A549 (cell line): ENCODE measurements at regions not wholly inside any gene's neighbourhood (a gene's known extent, or its start where the extent isn't known, plus 50 kb on each side); places are given as distances from the start of the nearest gene placed in this dataset.

ENCODE experiments used
- ATAC-seq, 2 experiments: fragments of 200-7000 bp in 1 of 2; fragments of >200 bp in 1 of 2; cut with Nextera tagmentation in 1 of 2; cut with Tn5 transposase in 1 of 2; 3 replicates each; pipeline versions ENCODE4 v1.8.0 to v1.9.1; 2018 to 2020; ENCODE audit warnings: mild to moderate bottlenecking in 1 of 2, moderate library complexity in 1 of 2
- CTCF ChIA-PET: fragments of 300-600 bp; sonication (Branson Sonifier 250); formaldehyde crosslinking; extraction: SDS; loops from one replicate; lab custom pipeline; 2021; ENCODE audit warnings: antibody characterized with exemption, inconsistent platforms; lab: Yijun Ruan, JAX
- POLR2A ChIA-PET: fragments of 350-600 bp; formaldehyde crosslinking; extraction: SDS; loops from one replicate; lab custom pipeline; 2021; ENCODE audit warnings: antibody characterized with exemption, inconsistent platforms; lab: Yijun Ruan, JAX
- DNase-seq, 2 experiments: peaks; one replicate each; pipeline versions ENCODE4 v3.0.0 to v3.0.0-alpha.2; 2011 to 2016; ENCODE audit warnings: low read depth in 1 of 2, low spot score in 1 of 2
- FAIRE-seq: peaks from 2 replicates; lab custom pipeline; 2011; peaks lifted over from hg19 to GRCh38; lab: Jason Lieb, UNC
- H3K27ac ChIP-seq, 2 experiments: fragments of >200 bp; sonication (Bioruptor Twin); formaldehyde crosslinking; 3 replicates each; pipeline ENCODE4 v1.5.1; 2016 to 2017
- H3K4me1 ChIP-seq: fragments of >200 bp; sonication (Bioruptor Twin); formaldehyde crosslinking; 3 replicates; pipeline ENCODE4 v1.6.1; 2016
- H3K4me2 ChIP-seq: fragments of >200 bp; sonication (Bioruptor Twin); formaldehyde crosslinking; 3 replicates; pipeline ENCODE4 v1.6.1; 2016
- H3K4me3 ChIP-seq: fragments of >200 bp; sonication (Bioruptor Twin); formaldehyde crosslinking; 3 replicates; pipeline ENCODE4 v1.5.1; 2016
- H3K9me3 ChIP-seq: fragments of >200 bp; sonication (Bioruptor Twin); formaldehyde crosslinking; 3 replicates; pipeline ENCODE4 v1.6.1; 2016
- BHLHE40 ChIP-seq: IDR thresholded peaks from 2 replicates; pipeline ENCODE4 v1.6.1; 2012; ENCODE audit warnings: low read depth, low read length, inconsistent platforms
- CBX8 ChIP-seq: fragments of 200-600 bp; sonication (generic); IDR thresholded peaks from 2 replicates; pipeline ENCODE4 v1.6.1; 2016
- CHD2 ChIP-seq: fragments of 150-350 bp; IDR thresholded peaks from 2 replicates; pipeline ENCODE4 v1.6.1; 2014; ENCODE audit warnings: low read length; ENCODE audit not compliant: partially characterized antibody
- EHMT2 ChIP-seq: fragments of 200-600 bp; sonication (generic); IDR thresholded peaks from 2 replicates; pipeline ENCODE4 v1.6.1; 2016; ENCODE audit warnings: antibody characterized with exemption, low read depth, mild to moderate bottlenecking, moderate library complexity
- EP300 ChIP-seq, 2 experiments: fragments of >200 bp; sonication (Bioruptor Twin); formaldehyde crosslinking; IDR thresholded peaks; 2 replicates in 1 of 2; 3 replicates in 1 of 2; pipeline ENCODE4 v1.6.1; 2016 to 2017
- ESRRA ChIP-seq: fragments of 150-350 bp; IDR thresholded peaks from 2 replicates; pipeline ENCODE4 v1.6.1; 2014; ENCODE audit warnings: mild to moderate bottlenecking, low read length, borderline replicate concordance
- FOSB ChIP-seq: fragments of 250-450 bp; sonication (Bioruptor Pico); IDR thresholded peaks from 2 replicates; pipeline ENCODE4 v1.5.0; 2020; ENCODE audit warnings: mild to moderate bottlenecking, moderate library complexity
- FOSL2 ChIP-seq, 2 experiments: fragments of 450-650 bp in 1 of 2; fragments of >200 bp in 1 of 2; sonication (Bioruptor Twin) in 1 of 2; formaldehyde crosslinking; IDR thresholded peaks; 2 replicates each; pipeline versions ENCODE4 v1.5.0 to v1.6.1; 2016 to 2020; ENCODE audit warnings: mild to moderate bottlenecking in 1 of 2, moderate library complexity in 1 of 2
- GATA3 ChIP-seq: IDR thresholded peaks from 2 replicates; pipeline ENCODE4 v1.6.1; 2012; ENCODE audit warnings: borderline replicate concordance
- HDAC2 ChIP-seq: fragments of 200-600 bp; sonication (generic); IDR thresholded peaks from 2 replicates; pipeline ENCODE4 v1.6.1; 2016
- HOXA7 ChIP-seq: fragments of 250-450 bp; sonication (Bioruptor Pico); IDR thresholded peaks from 2 replicates; pipeline ENCODE4 v1.5.0; 2020; ENCODE audit warnings: mild to moderate bottlenecking, moderate library complexity
- NFE2L2 ChIP-seq: fragments of 150-350 bp; conservative IDR thresholded peaks from 2 replicates; pipeline ENCODE4 v1.6.1; 2014; ENCODE audit warnings: low read length
- TP53 ChIP-seq: fragments of 250-450 bp; sonication (Bioruptor Pico); IDR thresholded peaks from 2 replicates; pipeline ENCODE4 v1.5.0; 2021; ENCODE audit warnings: mild to moderate bottlenecking, moderate library complexity
- ZC3H11A ChIP-seq: fragments of 450-650 bp; IDR thresholded peaks from 2 replicates; pipeline ENCODE4 v1.6.1; 2014; ENCODE audit warnings: antibody characterized with exemption, mild to moderate bottlenecking
- ZSCAN20 ChIP-seq: fragments of 250-450 bp; sonication (Bioruptor Pico); IDR thresholded peaks from 2 replicates; pipeline ENCODE4 v1.8.0; 2022; ENCODE audit warnings: mild to moderate bottlenecking, moderate library complexity
- WGBS: methylation state at CpG from one replicate; pipeline ENCODE4 v1.1.6; 2017; ENCODE audit errors: missing lambda C conversion rate; 5-methylcytosine and 5-hydroxymethylcytosine counted together
- TF ChIP-seq, protein P1 (sequence below): fragments of 150-350 bp; IDR thresholded peaks from 2 replicates; pipeline ENCODE4 v1.6.1; 2014; ENCODE audit warnings: low read depth, mild to moderate bottlenecking, low read length
- TF ChIP-seq, protein P2 (sequence below): fragments of 450-650 bp; IDR thresholded peaks from 2 replicates; pipeline ENCODE4 v1.6.1; 2014; ENCODE audit warnings: antibody characterized with exemption
- TF ChIP-seq, protein P3 (sequence below): fragments of >200 bp; sonication (Bioruptor Twin); formaldehyde crosslinking; IDR thresholded peaks from 2 replicates; pipeline ENCODE4 v1.6.1; 2016
- TF ChIP-seq, protein P4 (sequence below): fragments of 200-600 bp; sonication (generic); IDR thresholded peaks from 2 replicates; pipeline ENCODE4 v1.6.1; 2016; ENCODE audit warnings: antibody characterized with exemption, mild to moderate bottlenecking, moderate library complexity
- TF ChIP-seq, protein P5 (sequence below): IDR thresholded peaks from 2 replicates; pipeline ENCODE4 v1.6.1; 2012

DNA sequence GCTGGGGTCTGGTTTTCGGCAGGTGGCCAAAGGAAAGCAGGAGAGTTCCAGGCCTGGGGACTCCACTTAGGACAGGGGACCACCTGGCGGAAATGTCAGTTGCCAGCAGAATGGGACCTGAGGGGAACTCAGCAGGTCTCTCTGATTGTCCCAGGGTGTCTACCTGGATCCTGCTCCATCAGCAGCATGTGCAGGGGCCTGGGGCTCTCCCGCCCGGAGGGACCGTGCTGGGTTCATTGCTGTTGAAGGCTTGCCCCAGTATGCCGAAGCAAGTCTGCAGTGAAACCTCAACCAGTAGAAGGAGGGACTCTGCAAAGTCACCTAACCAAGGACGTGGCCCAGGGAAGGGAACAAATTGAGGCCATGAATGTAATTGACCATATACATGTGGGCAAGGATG, 506.5 kb upstream of the MKI67 start (continued):
- TF ChIP-seq CHD2 (no peak), NFE2L2 (no peak)

DNA sequence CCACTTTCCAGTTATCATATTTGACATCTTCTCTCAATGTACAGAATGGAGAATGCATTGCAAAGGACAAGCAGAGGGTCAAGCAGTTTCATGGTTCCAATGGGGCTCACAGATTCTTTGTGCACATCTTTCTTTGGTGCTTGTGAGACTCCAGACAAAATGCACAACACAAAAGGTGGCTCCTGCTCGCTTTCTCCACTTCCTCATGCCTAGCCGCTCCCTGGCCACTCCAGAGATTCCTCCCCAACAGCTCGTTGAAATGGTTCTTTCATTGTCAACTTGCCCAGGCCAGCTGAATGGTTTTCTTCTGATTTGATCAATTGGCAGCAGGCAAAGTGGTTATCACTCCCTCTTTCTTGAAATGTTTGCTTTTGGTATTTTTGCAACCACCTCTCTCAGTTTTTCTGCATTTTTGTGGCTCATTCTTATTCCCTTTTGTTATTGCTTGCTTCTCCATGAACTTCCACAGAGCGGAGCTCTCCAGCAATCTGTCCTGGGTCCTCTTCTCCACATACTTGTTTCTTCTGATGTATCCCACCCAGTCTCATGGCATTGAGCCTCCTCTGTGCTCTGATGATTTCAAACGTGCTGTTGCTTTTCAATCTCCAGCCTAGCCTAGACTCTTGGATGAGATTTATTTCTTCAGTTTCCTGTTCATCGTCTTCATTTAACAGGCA, 507.8 kb upstream of the MKI67 start:
- no peak for ATAC-seq
- POLR2A ChIA-PET: no interaction called here
- Histone ChIP-seq H3K9me3 (0 out of 3 replicates have a peak, but pooled peaks cover 2% of the 10 kb centered on the region), H3K27ac (no peak overlapping the region), H3K4me3 (no peak overlapping the region), H3K4me2 (no peak overlapping the region), H3K4me1 (no peaks in the 10 kb centered on the region)
- CTCF ChIA-PET: no interaction called here
- TF ChIP-seq, protein P1, sequence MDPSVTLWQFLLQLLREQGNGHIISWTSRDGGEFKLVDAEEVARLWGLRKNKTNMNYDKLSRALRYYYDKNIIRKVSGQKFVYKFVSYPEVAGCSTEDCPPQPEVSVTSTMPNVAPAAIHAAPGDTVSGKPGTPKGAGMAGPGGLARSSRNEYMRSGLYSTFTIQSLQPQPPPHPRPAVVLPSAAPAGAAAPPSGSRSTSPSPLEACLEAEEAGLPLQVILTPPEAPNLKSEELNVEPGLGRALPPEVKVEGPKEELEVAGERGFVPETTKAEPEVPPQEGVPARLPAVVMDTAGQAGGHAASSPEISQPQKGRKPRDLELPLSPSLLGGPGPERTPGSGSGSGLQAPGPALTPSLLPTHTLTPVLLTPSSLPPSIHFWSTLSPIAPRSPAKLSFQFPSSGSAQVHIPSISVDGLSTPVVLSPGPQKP: no peak
- WGBS: 8% methylated on average over 6 of the region's 6 CpGs
- no peak for FAIRE-seq
- DNase-seq: no peak

DNA sequence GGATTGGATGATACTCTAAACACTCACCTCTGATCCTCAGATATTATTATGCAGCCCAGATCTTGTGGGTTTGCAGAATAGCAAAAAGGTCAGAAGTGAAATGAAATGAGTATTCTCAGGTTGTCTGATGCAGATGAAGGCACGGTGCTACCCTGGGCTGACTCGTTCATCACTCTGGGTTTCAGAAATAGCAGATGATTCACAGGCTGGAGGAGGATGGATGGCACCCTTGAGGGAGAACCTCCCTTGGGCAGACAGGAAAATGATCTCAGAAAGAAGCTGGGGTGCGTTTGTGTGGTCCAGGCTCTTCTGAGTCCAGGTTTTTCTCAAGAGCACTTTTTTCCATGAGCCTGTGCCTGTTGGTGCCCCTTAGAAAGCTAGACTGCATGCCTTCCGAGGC, 515.8 kb upstream of the MKI67 start:
- CTCF ChIA-PET: no interaction called here
- no peak for FAIRE-seq
- Histone ChIP-seq H3K27ac (no peak overlapping the region), H3K4me1 (no peaks in the 10 kb centered on the region), H3K4me3 (no peak overlapping the region)
- no peak for ATAC-seq
- WGBS: 0% methylated on average over 4 of the region's 4 CpGs
- TF ChIP-seq HDAC2 (no peak), FOSB (CRISPR knock-in tag) (no peak), BHLHE40 (no peak), ZSCAN20 (no peak), TP53 (no peak), HOXA7 (CRISPR knock-in tag) (no peak), GATA3 (no peak), NFE2L2 (no peak), EP300 (IDR thresholded peaks at IDR 0.05) (no peak)
- TF ChIP-seq, protein P2, sequence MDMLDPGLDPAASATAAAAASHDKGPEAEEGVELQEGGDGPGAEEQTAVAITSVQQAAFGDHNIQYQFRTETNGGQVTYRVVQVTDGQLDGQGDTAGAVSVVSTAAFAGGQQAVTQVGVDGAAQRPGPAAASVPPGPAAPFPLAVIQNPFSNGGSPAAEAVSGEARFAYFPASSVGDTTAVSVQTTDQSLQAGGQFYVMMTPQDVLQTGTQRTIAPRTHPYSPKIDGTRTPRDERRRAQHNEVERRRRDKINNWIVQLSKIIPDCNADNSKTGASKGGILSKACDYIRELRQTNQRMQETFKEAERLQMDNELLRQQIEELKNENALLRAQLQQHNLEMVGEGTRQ: no peak
- TF ChIP-seq, protein P3, sequence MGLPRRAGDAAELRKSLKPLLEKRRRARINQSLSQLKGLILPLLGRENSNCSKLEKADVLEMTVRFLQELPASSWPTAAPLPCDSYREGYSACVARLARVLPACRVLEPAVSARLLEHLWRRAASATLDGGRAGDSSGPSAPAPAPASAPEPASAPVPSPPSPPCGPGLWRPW: no peak
- TF ChIP-seq, all 56 proteins: peak for 0
- Histone ChIP-seq H3K9me3 (0 out of 3 replicates have a peak, but pooled peaks cover 2% of the 10 kb centered on the region), H3K4me2 (no peak overlapping the region)
- POLR2A ChIA-PET: no interaction called here
- no peak for DNase-seq

DNA sequence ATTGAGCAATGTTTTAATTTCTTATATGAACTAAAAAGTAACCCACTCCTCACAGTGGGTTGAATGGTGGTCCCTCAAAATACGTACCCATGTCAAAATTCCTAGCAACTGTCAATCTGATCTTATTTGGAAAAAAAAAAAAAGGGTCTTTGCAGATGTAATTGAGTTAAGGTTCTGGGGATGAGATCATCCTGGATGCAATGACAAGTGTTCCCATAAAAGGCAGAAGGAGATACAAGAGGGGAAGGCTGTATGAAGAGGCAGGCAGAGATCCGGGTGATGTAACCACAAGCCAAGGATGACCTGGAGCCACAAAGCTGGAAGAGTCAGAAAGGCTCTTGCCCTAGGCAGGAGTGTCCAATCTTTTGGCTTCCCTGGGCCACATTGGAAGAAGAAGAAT, 516.3 kb upstream of the MKI67 start:
- Histone ChIP-seq H3K4me1 (no peaks in the 10 kb centered on the region), H3K9me3 (0 out of 3 replicates have a peak, but pooled peaks cover 2% of the 10 kb centered on the region), H3K27ac (no peak overlapping the region), H3K4me2 (no peak overlapping the region), H3K4me3 (no peak overlapping the region)
- 2% methylated on average over 2 of the region's 2 CpGs for WGBS
- ATAC-seq (no peak), FAIRE-seq (no peak), DNase-seq (no peak)
- ChIA-PET CTCF (no interaction called here), POLR2A (no interaction called here)
- no peak for TF ChIP-seq ZC3H11A

DNA sequence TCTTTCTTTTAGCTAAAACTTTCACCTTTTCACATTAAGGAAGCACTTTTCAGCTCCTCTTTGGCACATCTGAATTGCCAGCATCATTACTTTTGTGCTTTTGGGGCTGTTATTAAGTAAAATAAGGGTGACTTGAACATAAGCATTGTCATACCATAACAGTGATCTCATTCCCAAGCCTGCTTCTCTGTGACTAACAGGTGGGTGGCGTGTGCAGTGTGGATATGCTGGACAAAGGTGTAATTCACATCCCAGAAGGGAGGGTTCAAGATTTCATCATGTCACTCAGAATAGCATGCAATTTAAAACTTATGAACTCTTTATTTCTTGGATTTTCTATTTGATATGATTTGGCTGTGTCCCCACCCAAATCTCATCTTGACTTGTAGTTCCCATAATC, 517.4 kb upstream of the MKI67 start:
- DNase-seq (no peak), FAIRE-seq (no peak), ATAC-seq (no peak)
- POLR2A ChIA-PET: no interaction called here
- Histone ChIP-seq H3K4me1 (no peaks in the 10 kb centered on the region), H3K4me2 (no peak overlapping the region), H3K9me3 (no peaks in the 10 kb centered on the region), H3K27ac (no peak overlapping the region), H3K4me3 (no peak overlapping the region)
- WGBS: 0% methylated on average over 1 of the region's 1 CpG
- CTCF ChIA-PET: no interaction called here
- TF ChIP-seq, protein P4, sequence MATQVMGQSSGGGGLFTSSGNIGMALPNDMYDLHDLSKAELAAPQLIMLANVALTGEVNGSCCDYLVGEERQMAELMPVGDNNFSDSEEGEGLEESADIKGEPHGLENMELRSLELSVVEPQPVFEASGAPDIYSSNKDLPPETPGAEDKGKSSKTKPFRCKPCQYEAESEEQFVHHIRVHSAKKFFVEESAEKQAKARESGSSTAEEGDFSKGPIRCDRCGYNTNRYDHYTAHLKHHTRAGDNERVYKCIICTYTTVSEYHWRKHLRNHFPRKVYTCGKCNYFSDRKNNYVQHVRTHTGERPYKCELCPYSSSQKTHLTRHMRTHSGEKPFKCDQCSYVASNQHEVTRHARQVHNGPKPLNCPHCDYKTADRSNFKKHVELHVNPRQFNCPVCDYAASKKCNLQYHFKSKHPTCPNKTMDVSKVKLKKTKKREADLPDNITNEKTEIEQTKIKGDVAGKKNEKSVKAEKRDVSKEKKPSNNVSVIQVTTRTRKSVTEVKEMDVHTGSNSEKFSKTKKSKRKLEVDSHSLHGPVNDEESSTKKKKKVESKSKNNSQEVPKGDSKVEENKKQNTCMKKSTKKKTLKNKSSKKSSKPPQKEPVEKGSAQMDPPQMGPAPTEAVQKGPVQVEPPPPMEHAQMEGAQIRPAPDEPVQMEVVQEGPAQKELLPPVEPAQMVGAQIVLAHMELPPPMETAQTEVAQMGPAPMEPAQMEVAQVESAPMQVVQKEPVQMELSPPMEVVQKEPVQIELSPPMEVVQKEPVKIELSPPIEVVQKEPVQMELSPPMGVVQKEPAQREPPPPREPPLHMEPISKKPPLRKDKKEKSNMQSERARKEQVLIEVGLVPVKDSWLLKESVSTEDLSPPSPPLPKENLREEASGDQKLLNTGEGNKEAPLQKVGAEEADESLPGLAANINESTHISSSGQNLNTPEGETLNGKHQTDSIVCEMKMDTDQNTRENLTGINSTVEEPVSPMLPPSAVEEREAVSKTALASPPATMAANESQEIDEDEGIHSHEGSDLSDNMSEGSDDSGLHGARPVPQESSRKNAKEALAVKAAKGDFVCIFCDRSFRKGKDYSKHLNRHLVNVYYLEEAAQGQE: no peak
- TF ChIP-seq ESRRA: no peak
- TF ChIP-seq EHMT2: no peak
- TF ChIP-seq, protein P5, sequence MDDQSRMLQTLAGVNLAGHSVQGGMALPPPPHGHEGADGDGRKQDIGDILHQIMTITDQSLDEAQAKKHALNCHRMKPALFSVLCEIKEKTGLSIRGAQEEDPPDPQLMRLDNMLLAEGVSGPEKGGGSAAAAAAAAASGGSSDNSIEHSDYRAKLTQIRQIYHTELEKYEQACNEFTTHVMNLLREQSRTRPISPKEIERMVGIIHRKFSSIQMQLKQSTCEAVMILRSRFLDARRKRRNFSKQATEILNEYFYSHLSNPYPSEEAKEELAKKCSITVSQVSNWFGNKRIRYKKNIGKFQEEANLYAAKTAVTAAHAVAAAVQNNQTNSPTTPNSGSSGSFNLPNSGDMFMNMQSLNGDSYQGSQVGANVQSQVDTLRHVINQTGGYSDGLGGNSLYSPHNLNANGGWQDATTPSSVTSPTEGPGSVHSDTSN: no peak
- no peak for TF ChIP-seq CBX8
- no peak for TF ChIP-seq EP300 (IDR thresholded peaks at IDR 0.05)
- TF ChIP-seq FOSL2 (IDR thresholded peaks at IDR 0.05): no peak
- no peak for TF ChIP-seq FOSL2 (CRISPR knock-in tag; IDR thresholded peaks at IDR 0.05)
